Neuronal stem cell (in vitro differentiated cells): ENCODE measurements at regions not wholly inside any gene's neighbourhood (a gene's known extent, or its start where the extent isn't known, plus 50 kb on each side); places are given as distances from the start of the nearest gene placed in this dataset.

ENCODE experiments used
- DNase-seq: peaks from one replicate; pipeline ENCODE4 v3.0.0-alpha.2; 2013; ENCODE audit warnings: low spot score
- H2AFZ ChIP-seq: one replicate; pipeline ENCODE4 v1.6.1; 2013; ENCODE audit warnings: mild to moderate bottlenecking, low read length, inconsistent platforms
- H2AK5ac ChIP-seq: 2 replicates; pipeline ENCODE4 v1.6.1; 2013; ENCODE audit warnings: low read depth, mild to moderate bottlenecking, inconsistent platforms, low read length, moderate library complexity, mixed read lengths
- H2BK120ac ChIP-seq: 2 replicates; pipeline ENCODE4 v1.6.1; 2013; ENCODE audit warnings: low read depth, mild to moderate bottlenecking, inconsistent platforms, low read length, moderate library complexity, mixed read lengths
- H2BK12ac ChIP-seq: one replicate; pipeline ENCODE4 v1.6.1; 2013; ENCODE audit warnings: low read length, inconsistent platforms
- H2BK15ac ChIP-seq: 2 replicates; pipeline ENCODE4 v1.6.1; 2013; ENCODE audit warnings: mild to moderate bottlenecking, low read length, inconsistent platforms, mixed read lengths
- H2BK5ac ChIP-seq: one replicate; pipeline ENCODE4 v1.6.1; 2013; ENCODE audit warnings: inconsistent platforms, mild to moderate bottlenecking, low read length, moderate library complexity
- H3K14ac ChIP-seq: one replicate; pipeline ENCODE4 v1.6.1; 2013; ENCODE audit warnings: low read length, inconsistent platforms
- H3K18ac ChIP-seq: 2 replicates; pipeline ENCODE4 v1.6.1; 2013; ENCODE audit warnings: low read length, inconsistent platforms
- H3K23ac ChIP-seq: 2 replicates; pipeline ENCODE4 v1.6.1; 2013; ENCODE audit warnings: low read depth, mild to moderate bottlenecking, mixed read lengths, low read length, inconsistent platforms; ENCODE audit not compliant: poor library complexity
- H3K27ac ChIP-seq: replicated peaks from 3 replicates; pipeline ENCODE4 v1.5.1; 2013; ENCODE audit warnings: low read length, inconsistent platforms
- H3K27me3 ChIP-seq, 3 experiments: 2 replicates each; pipeline ENCODE4 v1.6.1; 2013; ENCODE audit warnings: low read length in 3 of 3, mild to moderate bottlenecking in 2 of 3, inconsistent platforms in 1 of 3, low read depth in 1 of 3, mixed read lengths in 1 of 3, moderate library complexity in 1 of 3; ENCODE audit not compliant: control insufficient read depth in 3 of 3, insufficient read depth in 3 of 3
- H3K36me3 ChIP-seq, 2 donors: replicated peaks in 1 of 2; 2 replicates each; pipeline ENCODE4 v1.6.1; 2013; ENCODE audit warnings: low read length in 2 of 2; ENCODE audit not compliant: control insufficient read depth in 2 of 2, insufficient read depth in 2 of 2
- H3K4ac ChIP-seq: 2 replicates; pipeline ENCODE4 v1.6.1; 2013; ENCODE audit warnings: inconsistent platforms, mild to moderate bottlenecking, low read length, moderate library complexity
- H3K4me1 ChIP-seq, 2 donors: 1 replicate in 1 of 2; 2 replicates in 1 of 2; pipeline ENCODE4 v1.6.1; 2013; ENCODE audit warnings: low read length in 2 of 2, low read depth in 1 of 2; ENCODE audit not compliant: control insufficient read depth in 2 of 2, insufficient read depth in 1 of 2
- H3K4me2 ChIP-seq: one replicate; pipeline ENCODE4 v1.6.1; 2013; ENCODE audit warnings: mild to moderate bottlenecking, low read length, inconsistent platforms; ENCODE audit not compliant: insufficient read depth, poor library complexity, severe bottlenecking
- H3K4me3 ChIP-seq, 2 donors: 2 replicates each; pipeline ENCODE4 v1.5.1; 2013; ENCODE audit warnings: low read length in 2 of 2, mild to moderate bottlenecking in 2 of 2, inconsistent platforms in 1 of 2, moderate library complexity in 1 of 2
- H3K79me1 ChIP-seq: one replicate; pipeline ENCODE4 v1.6.1; 2013; ENCODE audit warnings: low read depth, mild to moderate bottlenecking, inconsistent platforms, low read length, moderate library complexity
- H3K9ac ChIP-seq: one replicate; pipeline ENCODE4 v1.6.1; 2013; ENCODE audit warnings: mild to moderate bottlenecking, low read depth, low read length, inconsistent platforms; ENCODE audit not compliant: poor library complexity
- H3K9me3 ChIP-seq, 2 donors: replicated peaks in 1 of 2; 2 replicates each; pipeline versions ENCODE3 to v1.6.1; 2013; ENCODE audit warnings: low read length in 2 of 2, mild to moderate bottlenecking in 2 of 2, inconsistent platforms in 1 of 2, low read depth in 1 of 2, mixed read lengths in 1 of 2, moderate library complexity in 1 of 2; ENCODE audit not compliant: control insufficient read depth in 2 of 2, insufficient read depth in 1 of 2
- H4K8ac ChIP-seq: one replicate; pipeline ENCODE4 v1.6.1; 2013; ENCODE audit warnings: low read depth, mild to moderate bottlenecking, inconsistent platforms, low read length, moderate library complexity
- H4K91ac ChIP-seq: one replicate; pipeline ENCODE4 v1.6.1; 2013; ENCODE audit warnings: low read length, low read depth, mild to moderate bottlenecking, inconsistent platforms; ENCODE audit not compliant: poor library complexity
- WGBS, 2 donors: extraction: QIAGEN DNeasy Blood & Tissue Kit; methylation state at CpG; one replicate each; pipeline ENCODE4 v1.1.7; 2013; ENCODE audit warnings: missing lambda C conversion rate in 2 of 2, mixed read lengths in 1 of 2; ENCODE audit not compliant: insufficient read length in 2 of 2, insufficient replicate concordance in 1 of 2; ENCODE audit errors: extremely low coverage in 2 of 2; 5-methylcytosine and 5-hydroxymethylcytosine counted together

GRCh38 chr5:125695996-125696655 lies 727.1 kb upstream of the GRAMD2B start:
- Histone ChIP-seq H2AFZ (no peak overlapping the region), H3K27me3 (no peaks in the 10 kb centered on the region), H3K18ac (no peak overlapping the region), H3K9me3 (peaks cover 0 to 2% of the 10 kb centered on the region in 2 donors), H3K4me3 (no peak overlapping the region), H2BK120ac (no peak overlapping the region), H3K9ac (no peak overlapping the region), H3K27ac (no peak overlapping the region), H3K14ac (no peak overlapping the region), H3K36me3 (no peaks in the 10 kb centered on the region), H3K79me1 (no peaks in the 10 kb centered on the region), H3K4ac (no peak overlapping the region), H4K8ac (no peak overlapping the region), H2BK15ac (no peak overlapping the region), H2BK12ac (no peak overlapping the region), H3K4me2 (no peak overlapping the region), H3K4me1 (peaks cover 3 to 12% of the 10 kb centered on the region in 2 donors), H2AK5ac (no peak overlapping the region), H2BK5ac (no peak overlapping the region), H4K91ac (no peak overlapping the region), H3K23ac (no peak overlapping the region)
- no CpG with 5 or more reads among the region's 4 CpGs for WGBS, 2 donors
- DNase-seq, result no peak

GRCh38 chr5:125696762-125697161 lies 726.4 kb upstream of the GRAMD2B start:
- peaks cover 0 to 2% of the 10 kb centered on the region in 2 donors for H3K9me3 ChIP-seq

GRCh38 chr5:125698420-125698819 lies 724.8 kb upstream of the GRAMD2B start:
- Histone ChIP-seq H2BK5ac (no peak overlapping the region), H3K79me1 (no peaks in the 10 kb centered on the region)

More at GRCh38 chr5:125696762-125697161, 726.4 kb upstream of the GRAMD2B start:
- Histone ChIP-seq H2BK5ac (no peak overlapping the region), H3K4me3 (no peak overlapping the region), H3K4me2 (no peak overlapping the region), H4K91ac (no peak overlapping the region), H2BK120ac (no peak overlapping the region), H2BK15ac (no peak overlapping the region), H3K36me3 (no peaks in the 10 kb centered on the region), H3K79me1 (no peaks in the 10 kb centered on the region), H3K9ac (no peak overlapping the region), H3K18ac (no peak overlapping the region), H2AFZ (peak overlapping the region; percentile 36), H3K23ac (no peak overlapping the region), H4K8ac (no peak overlapping the region), H3K27ac (no peak overlapping the region), H3K4ac (no peak overlapping the region), H2AK5ac (no peak overlapping the region), H3K14ac (no peak overlapping the region), H3K4me1 (peaks cover 3 to 12% of the 10 kb centered on the region in 2 donors), H2BK12ac (no peak overlapping the region), H3K27me3 (no peaks in the 10 kb centered on the region)
- DNase-seq, result no peak
- WGBS, 2 donors, result no CpG with 5 or more reads among the region's 2 CpGs

GRCh38 chr5:125699860-125700259 lies 723.3 kb upstream of the GRAMD2B start:
- no peak overlapping the region for H2BK15ac ChIP-seq
- H3K4me1 ChIP-seq, result peaks cover 3 to 12% of the 10 kb centered on the region in 2 donors
- H4K8ac ChIP-seq, result no peak overlapping the region
- no peak overlapping the region for H4K91ac ChIP-seq
- H3K4ac ChIP-seq, result no peak overlapping the region
- no peaks in the 10 kb centered on the region for H3K79me1 ChIP-seq
- no peak overlapping the region for H3K14ac ChIP-seq
- no peak overlapping the region for H2BK5ac ChIP-seq
- no peak overlapping the region for H2AK5ac ChIP-seq
- no peak overlapping the region for H3K9ac ChIP-seq
- no CpG with 5 or more reads among the region's 2 CpGs for WGBS, 2 donors
- peaks cover 0 to 12% of the 10 kb centered on the region in 2 donors for H3K9me3 ChIP-seq
- DNase-seq, result no peak
- no peaks in the 10 kb centered on the region for H3K36me3 ChIP-seq
- H3K4me3 ChIP-seq, result no peak overlapping the region
- no peak overlapping the region for H2BK12ac ChIP-seq
- H3K23ac ChIP-seq, result no peak overlapping the region
- H2BK120ac ChIP-seq, result no peak overlapping the region
- no peaks in the 10 kb centered on the region for H3K27me3 ChIP-seq
- no peak overlapping the region for H3K18ac ChIP-seq
- H3K4me2 ChIP-seq, result no peak overlapping the region
- peak overlapping the region; percentile 75 for H2AFZ ChIP-seq
- H3K27ac ChIP-seq, result no peak overlapping the region

More at GRCh38 chr5:125698420-125698819, 724.8 kb upstream of the GRAMD2B start:
- Histone ChIP-seq H2BK12ac (no peak overlapping the region), H3K4me1 (peaks cover 3 to 12% of the 10 kb centered on the region in 2 donors), H3K9me3 (peaks cover 0 to 2% of the 10 kb centered on the region in 2 donors), H3K27ac (no peak overlapping the region), H3K18ac (no peak overlapping the region), H3K9ac (no peak overlapping the region), H3K4me2 (no peak overlapping the region), H3K4me3 (no peak overlapping the region), H3K14ac (no peak overlapping the region), H2AK5ac (no peak overlapping the region), H2AFZ (no peak overlapping the region), H2BK15ac (no peak overlapping the region), H4K8ac (no peak overlapping the region), H3K23ac (no peak overlapping the region), H3K4ac (no peak overlapping the region), H3K27me3 (no peaks in the 10 kb centered on the region), H3K36me3 (no peaks in the 10 kb centered on the region), H4K91ac (no peak overlapping the region), H2BK120ac (no peak overlapping the region)
- DNase-seq, result no peak
- no CpG with 5 or more reads among the region's 1 CpG for WGBS, 2 donors
